Duodenal mucosa (tissue), 2 donors: ENCODE measurements at regions not wholly inside any gene's neighbourhood (a gene's known extent, or its start where the extent isn't known, plus 50 kb on each side); places are given as distances from the start of the nearest gene placed in this dataset.

Source experiments
- H3K27ac ChIP-seq: one replicate; pipeline ENCODE4 v1.7.0; 2013; ENCODE audit warnings: low read depth, low read length
- H3K27me3 ChIP-seq, 2 donors: one replicate each; pipeline ENCODE4 v1.7.0; 2013; ENCODE audit warnings: low read length in 2 of 2, control low read depth in 1 of 2; ENCODE audit not compliant: insufficient read depth in 2 of 2, control insufficient read depth in 1 of 2
- H3K36me3 ChIP-seq, 2 donors: one replicate each; pipeline ENCODE4 v1.7.0; 2013; ENCODE audit warnings: low read length in 2 of 2, control low read depth in 1 of 2; ENCODE audit not compliant: insufficient read depth in 2 of 2, control insufficient read depth in 1 of 2
- H3K4me1 ChIP-seq, 2 donors: one replicate each; pipeline ENCODE4 v1.7.0; 2013; ENCODE audit warnings: low read length in 2 of 2, control low read depth in 1 of 2; ENCODE audit not compliant: insufficient read depth in 2 of 2, control insufficient read depth in 1 of 2
- H3K4me3 ChIP-seq, 2 donors: one replicate each; pipeline ENCODE4 v1.7.0; 2013; ENCODE audit warnings: low read length in 2 of 2, low read depth in 1 of 2
- H3K9ac ChIP-seq, 2 donors: one replicate each; pipeline ENCODE4 v1.7.0; 2013; ENCODE audit warnings: low read length in 2 of 2, low read depth in 1 of 2
- H3K9me3 ChIP-seq, 2 donors: one replicate each; pipeline ENCODE4 v1.7.0; 2013; ENCODE audit warnings: low read length in 2 of 2, control low read depth in 1 of 2; ENCODE audit not compliant: control insufficient read depth in 1 of 2

- Histone ChIP-seq H3K9ac (no peak overlapping the region), H3K27ac (no peak overlapping the region), H3K27me3 (no peaks in the 10 kb centered on the region), H3K4me1 (no peaks in the 10 kb centered on the region), H3K36me3 (no peaks in the 10 kb centered on the region), H3K4me3 (no peak overlapping the region), H3K9me3 (no peaks in the 10 kb centered on the region)
Observed at GRCh38 chr18:66757946-66758345, 154.1 kb upstream of the CDH19 start.

- Histone ChIP-seq H3K4me3 (no peak overlapping the region), H3K9me3 (no peaks in the 10 kb centered on the region), H3K36me3 (no peaks in the 10 kb centered on the region), H3K27ac (no peak overlapping the region), H3K27me3 (no peaks in the 10 kb centered on the region), H3K4me1 (no peaks in the 10 kb centered on the region), H3K9ac (no peak overlapping the region)
Observed at GRCh38 chr18:66754335-66754734, 150.4 kb upstream of the CDH19 start.

GRCh38 chr18:66752733-66753132 is 148.8 kb upstream of the CDH19 start:
- no peaks in the 10 kb centered on the region for H3K36me3 ChIP-seq
- H3K27me3 ChIP-seq = no peaks in the 10 kb centered on the region
- no peaks in the 10 kb centered on the region for H3K4me1 ChIP-seq
- H3K9ac ChIP-seq = no peak overlapping the region
- no peaks in the 10 kb centered on the region for H3K9me3 ChIP-seq
- H3K27ac ChIP-seq = no peak overlapping the region
- no peak overlapping the region for H3K4me3 ChIP-seq

GRCh38 chr18:66749481-66750035 is 145.7 kb upstream of the CDH19 start:
- H3K9me3 ChIP-seq = no peaks in the 10 kb centered on the region

GRCh38 chr18:66749030-66749429 is 145.1 kb upstream of the CDH19 start:
- no peaks in the 10 kb centered on the region for H3K27me3 ChIP-seq
- no peak overlapping the region for H3K4me3 ChIP-seq
- no peaks in the 10 kb centered on the region for H3K4me1 ChIP-seq
- no peak overlapping the region for H3K27ac ChIP-seq
- H3K9ac ChIP-seq = no peak overlapping the region
- H3K9me3 ChIP-seq = no peaks in the 10 kb centered on the region
- H3K36me3 ChIP-seq = no peaks in the 10 kb centered on the region

More at GRCh38 chr18:66749481-66750035, 145.7 kb upstream of the CDH19 start:
- H3K27ac ChIP-seq = no peak overlapping the region
- no peaks in the 10 kb centered on the region for H3K4me1 ChIP-seq
- no peaks in the 10 kb centered on the region for H3K36me3 ChIP-seq
- no peaks in the 10 kb centered on the region for H3K27me3 ChIP-seq
- H3K4me3 ChIP-seq = no peak overlapping the region
- no peak overlapping the region for H3K9ac ChIP-seq

GRCh38 chr18:66742832-66743231 is 138.9 kb upstream of the CDH19 start:
- H3K36me3 ChIP-seq = no peaks in the 10 kb centered on the region
- no peaks in the 10 kb centered on the region for H3K4me1 ChIP-seq
- no peak overlapping the region for H3K4me3 ChIP-seq
- no peaks in the 10 kb centered on the region for H3K9me3 ChIP-seq
- no peak overlapping the region for H3K9ac ChIP-seq
- H3K27ac ChIP-seq = no peak overlapping the region
- H3K27me3 ChIP-seq = no peaks in the 10 kb centered on the region

GRCh38 chr18:66735933-66736332 is 132.0 kb upstream of the CDH19 start:
- no peak overlapping the region for H3K4me3 ChIP-seq
- H3K9me3 ChIP-seq = peaks cover 0 to 3% of the 10 kb centered on the region in 2 donors
- no peak overlapping the region for H3K27ac ChIP-seq
- no peak overlapping the region for H3K9ac ChIP-seq
- no peaks in the 10 kb centered on the region for H3K27me3 ChIP-seq
- H3K36me3 ChIP-seq = no peaks in the 10 kb centered on the region
- no peaks in the 10 kb centered on the region for H3K4me1 ChIP-seq

GRCh38 chr18:66734451-66734850 is 130.6 kb upstream of the CDH19 start:
- H3K9me3 ChIP-seq = peaks cover 0 to 3% of the 10 kb centered on the region in 2 donors
- H3K27ac ChIP-seq = no peak overlapping the region
- H3K27me3 ChIP-seq = no peaks in the 10 kb centered on the region
- no peaks in the 10 kb centered on the region for H3K4me1 ChIP-seq
- H3K9ac ChIP-seq = no peak overlapping the region
- H3K36me3 ChIP-seq = no peaks in the 10 kb centered on the region
- H3K4me3 ChIP-seq = no peak overlapping the region

- H3K36me3 ChIP-seq = no peaks in the 10 kb centered on the region
- no peak overlapping the region for H3K9ac ChIP-seq
- H3K27ac ChIP-seq = no peak overlapping the region
- H3K4me3 ChIP-seq = no peak overlapping the region
- H3K4me1 ChIP-seq = no peaks in the 10 kb centered on the region
- no peaks in the 10 kb centered on the region for H3K27me3 ChIP-seq
- peaks cover 0 to 3% of the 10 kb centered on the region in 2 donors for H3K9me3 ChIP-seq
Observed at GRCh38 chr18:66731890-66732289, 128.0 kb upstream of the CDH19 start.

- Histone ChIP-seq H3K36me3 (no peaks in the 10 kb centered on the region), H3K9ac (no peak overlapping the region), H3K9me3 (peaks cover 0 to 3% of the 10 kb centered on the region in 2 donors), H3K4me1 (peaks cover 5 to 7% of the 10 kb centered on the region in 2 donors), H3K27ac (no peak overlapping the region), H3K4me3 (no peak overlapping the region), H3K27me3 (no peaks in the 10 kb centered on the region)
Observed at GRCh38 chr18:66729442-66730239, 125.8 kb upstream of the CDH19 start.
